Adrenal gland (tissue), 9 donors: ENCODE measurements at regions not wholly inside any gene's neighbourhood (a gene's known extent, or its start where the extent isn't known, plus 50 kb on each side); places are given as distances from the start of the nearest gene placed in this dataset.

Experiments used
- DNase-seq, 7 donors: peaks; one replicate each; pipeline ENCODE4 v3.0.0-alpha.2; 2019 to 2020
- H3K27ac ChIP-seq, 5 donors: fragments of 200-600 bp; sonication (generic) in 4 of 5; 1 replicate in 3 of 5; 2 replicates in 2 of 5; pipeline versions ENCODE4 v1.5.1 to v1.8.0; 2016 to 2020; ENCODE audit warnings: mild to moderate bottlenecking in 1 of 5
- H3K27me3 ChIP-seq: fragments of 200-600 bp; 2 replicates; pipeline ENCODE4 v1.8.0; 2021
- H3K36me3 ChIP-seq, 2 donors: fragments of 200-600 bp; replicated peaks in 1 of 2; 1 replicate in 1 of 2; 2 replicates in 1 of 2; pipeline versions ENCODE4 v1.5.1 to v1.8.0; 2018 to 2022
- H3K4me1 ChIP-seq, 2 donors: fragments of 200-600 bp; replicated peaks in 1 of 2; 1 replicate in 1 of 2; 2 replicates in 1 of 2; pipeline versions ENCODE4 v1.5.1 to v1.8.0; 2018 to 2021
- H3K4me3 ChIP-seq, 4 donors: fragments of 200-600 bp; sonication (generic) in 3 of 4; one replicate each; pipeline ENCODE4 v1.5.1; 2016 to 2018
- H3K9me3 ChIP-seq, 3 donors: fragments of 200-600 bp; sonication (generic) in 1 of 3; replicated peaks in 1 of 3; 1 replicate in 2 of 3; 2 replicates in 1 of 3; pipeline versions ENCODE4 v1.5.1 to v1.8.0; 2016 to 2021
- CTCF ChIP-seq, 6 experiments: fragments of 450-650 bp in 4 of 6; fragments of 200-600 bp in 2 of 6; sonication (generic) in 1 of 6; IDR thresholded peaks; 1 replicate in 5 of 6; 2 replicates in 1 of 6; pipeline versions ENCODE4 v1.5.1 to v1.8.0; 2016 to 2021; ENCODE audit warnings: antibody characterized with exemption in 6 of 6, mild to moderate bottlenecking in 2 of 6, moderate library complexity in 1 of 6
- POLR2A ChIP-seq, 2 donors: fragments of 450-650 bp; IDR thresholded peaks; one replicate each; pipeline ENCODE4 v1.6.1; 2017; ENCODE audit warnings: antibody characterized with exemption in 2 of 2, mild to moderate bottlenecking in 2 of 2, moderate library complexity in 1 of 2
- WGBS, 4 donors: extraction: QIAGEN DNeasy Blood & Tissue Kit in 2 of 4; methylation state at CpG; one replicate each; pipeline versions ENCODE4 v1.1.5 to v1.1.7; 2013 to 2017; 5-methylcytosine and 5-hydroxymethylcytosine counted together
- intact Hi-C, 2 donors: fragments of 100-400 bp; cut with DNase I; formaldehyde crosslinking; loops; one replicate each; pipeline versions ENCODE4 v1.14.1 to v1.15.0; 2022 to 2023
- donor health status: healthy with polysubstance abuse.
- donor health status: Bipolar disorder and iron deficiency.
- donor health status: DM: yes; HTN: yes; CAD: no.
- donor health status: DM: no; HTN: no; CAD: no.
- donor health status: DM: no; HTN: no; CAD: no.

- Histone ChIP-seq H3K9me3 (no peaks in the 10 kb centered on the region), H3K27me3 (no peaks in the 10 kb centered on the region), H3K36me3 (no peaks in the 10 kb centered on the region), H3K4me1 (no peaks in the 10 kb centered on the region), H3K4me3 (no peak overlapping the region), H3K27ac (no peak overlapping the region)
- WGBS, 4 donors, result 34 to 53% (median 41%) methylated on average over 4 of the region's 4 CpGs
- peak in 2 of 6 experiments; percentile 32 to 39 for TF ChIP-seq CTCF (IDR thresholded peaks at IDR 0.05)
- TF ChIP-seq POLR2A (IDR thresholded peaks at IDR 0.05), result no peak
- no peak for DNase-seq
- intact Hi-C loops, result no loop called here
Measured at GRCh38 chr1:188937965-188938551, 1539.6 kb downstream of the BRINP3 start.

GRCh38 chr1:188941986-188942385, 1535.7 kb downstream of the BRINP3 start:
- no peaks in the 10 kb centered on the region for H3K36me3 ChIP-seq
- no peak for DNase-seq
- no peak overlapping the region for H3K27ac ChIP-seq
- WGBS, 4 donors, result 78 to 95% (median 88%) methylated on average over 2 of the region's 2 CpGs
- H3K9me3 ChIP-seq, result no peaks in the 10 kb centered on the region
- H3K4me1 ChIP-seq, result no peaks in the 10 kb centered on the region
- TF ChIP-seq CTCF (IDR thresholded peaks at IDR 0.05) (no peak), POLR2A (IDR thresholded peaks at IDR 0.05) (no peak)
- H3K27me3 ChIP-seq, result no peaks in the 10 kb centered on the region
- no peak overlapping the region for H3K4me3 ChIP-seq
- intact Hi-C loops, result no loop called here

GRCh38 chr1:188949701-188950100, 1528.0 kb downstream of the BRINP3 start:
- no peak for TF ChIP-seq CTCF (IDR thresholded peaks at IDR 0.05)
- TF ChIP-seq POLR2A (IDR thresholded peaks at IDR 0.05), result no peak
- Histone ChIP-seq H3K27me3 (no peaks in the 10 kb centered on the region), H3K27ac (no peak overlapping the region), H3K9me3 (no peaks in the 10 kb centered on the region), H3K36me3 (no peaks in the 10 kb centered on the region), H3K4me3 (no peak overlapping the region), H3K4me1 (no peaks in the 10 kb centered on the region)
- no peak for DNase-seq
- intact Hi-C loops, result no loop called here

- Histone ChIP-seq H3K36me3 (no peaks in the 10 kb centered on the region), H3K4me1 (no peaks in the 10 kb centered on the region), H3K4me3 (no peak overlapping the region), H3K27me3 (no peaks in the 10 kb centered on the region), H3K27ac (no peak overlapping the region), H3K9me3 (no peaks in the 10 kb centered on the region)
- TF ChIP-seq CTCF (IDR thresholded peaks at IDR 0.05) (no peak), POLR2A (IDR thresholded peaks at IDR 0.05) (no peak)
- WGBS, 4 donors, result 34 to 39% (median 36%) methylated on average over 3 of the region's 3 CpGs
- intact Hi-C loops, result no loop called here
- no peak for DNase-seq
Measured at GRCh38 chr1:188958461-188959115, 1519.1 kb downstream of the BRINP3 start.
